Right lung (tissue), 2 donors: ENCODE measurements at regions not wholly inside any gene's neighbourhood (a gene's known extent, or its start where the extent isn't known, plus 50 kb on each side); places are given as distances from the start of the nearest gene placed in this dataset.

Experiments used
- DNase-seq, 2 donors: peaks; one replicate each; pipeline ENCODE4 v3.0.0-alpha.2; 2013

DNA sequence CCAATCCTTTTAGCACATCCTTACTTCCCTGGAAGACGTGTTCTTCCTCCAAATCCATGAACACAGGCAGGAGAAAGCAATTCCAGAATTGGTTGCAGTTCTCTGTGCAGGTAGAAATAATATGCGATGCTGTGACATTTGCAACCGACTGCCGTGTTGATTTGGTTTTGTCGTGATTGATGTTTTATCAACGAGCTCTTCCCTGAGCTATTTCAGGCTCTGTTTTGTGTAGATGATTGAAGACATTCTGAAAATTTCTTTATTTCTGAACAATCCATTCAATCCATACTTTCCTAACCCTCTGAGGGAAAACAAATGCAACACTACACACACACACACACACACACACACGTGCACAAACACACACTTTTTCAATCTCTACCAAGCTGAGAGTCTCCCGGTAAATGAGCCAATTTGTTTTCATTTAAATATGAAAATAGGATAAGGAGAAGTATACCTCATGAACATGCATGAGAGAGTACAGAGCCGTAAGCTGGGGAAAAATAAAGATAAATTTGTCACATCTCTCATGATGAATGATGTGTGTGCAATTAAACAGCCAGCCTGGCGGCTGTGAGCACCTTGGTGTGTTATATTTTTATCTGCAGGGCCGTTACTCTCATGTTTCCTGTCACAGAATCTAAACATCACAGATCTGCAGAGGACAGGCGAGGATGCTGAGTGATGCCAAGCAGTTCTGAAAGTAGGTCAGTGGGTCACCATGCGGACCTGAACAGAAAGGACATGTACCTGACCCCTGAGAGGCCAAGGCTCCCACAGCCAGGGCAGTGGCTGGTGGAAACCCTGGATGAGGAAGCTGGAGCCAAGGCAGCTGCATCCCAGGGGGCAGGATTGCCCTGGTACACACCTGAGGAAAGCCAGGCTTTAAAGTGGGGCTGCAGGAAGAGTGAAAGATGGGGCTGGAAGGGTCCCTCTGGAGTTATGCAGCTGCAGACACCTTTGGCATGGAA is 64.8 kb downstream of the PDCL3 start:
- no peak for DNase-seq

DNA sequence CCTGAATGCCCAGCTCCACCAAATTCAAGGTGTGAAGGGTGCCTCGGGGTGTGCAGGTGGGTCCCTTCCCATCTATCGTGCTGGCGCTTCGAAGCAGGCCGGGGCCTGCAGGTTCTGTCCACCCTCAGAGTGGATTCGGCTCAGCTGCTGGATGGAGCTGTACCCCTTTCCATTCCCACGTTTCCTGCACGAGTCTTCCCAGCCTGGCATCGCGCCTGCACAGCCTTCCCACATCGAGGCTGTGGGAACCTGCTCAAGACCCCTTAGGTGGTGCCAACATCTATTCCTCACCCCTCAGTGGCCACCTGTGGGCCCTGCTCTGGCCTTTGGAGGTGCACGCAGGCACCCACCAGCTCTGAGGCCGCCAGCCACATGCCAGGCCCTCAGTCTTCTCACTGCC is 65.7 kb downstream of the PDCL3 start:
- DNase-seq: no peak

DNA sequence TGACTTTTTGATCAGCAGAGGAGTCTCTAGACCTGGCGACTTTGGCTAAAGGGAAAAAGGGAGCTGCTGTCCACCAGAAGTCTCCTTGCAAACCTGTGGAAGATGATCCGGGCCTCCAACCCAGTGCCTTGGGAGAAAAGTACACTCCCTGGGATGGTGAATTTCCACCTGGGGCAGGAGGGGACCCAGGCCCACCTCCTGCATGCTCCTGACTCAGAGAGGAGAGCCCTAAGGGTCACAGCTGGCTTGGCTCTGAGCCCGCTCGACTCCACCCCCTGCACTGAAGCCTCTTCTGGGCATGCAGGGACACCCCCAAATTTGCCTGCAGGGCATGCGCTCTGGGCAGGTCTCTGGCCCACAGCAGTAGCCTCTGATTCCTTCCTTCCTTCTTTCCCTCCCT is 66.5 kb downstream of the PDCL3 start:
- no peak for DNase-seq

DNA sequence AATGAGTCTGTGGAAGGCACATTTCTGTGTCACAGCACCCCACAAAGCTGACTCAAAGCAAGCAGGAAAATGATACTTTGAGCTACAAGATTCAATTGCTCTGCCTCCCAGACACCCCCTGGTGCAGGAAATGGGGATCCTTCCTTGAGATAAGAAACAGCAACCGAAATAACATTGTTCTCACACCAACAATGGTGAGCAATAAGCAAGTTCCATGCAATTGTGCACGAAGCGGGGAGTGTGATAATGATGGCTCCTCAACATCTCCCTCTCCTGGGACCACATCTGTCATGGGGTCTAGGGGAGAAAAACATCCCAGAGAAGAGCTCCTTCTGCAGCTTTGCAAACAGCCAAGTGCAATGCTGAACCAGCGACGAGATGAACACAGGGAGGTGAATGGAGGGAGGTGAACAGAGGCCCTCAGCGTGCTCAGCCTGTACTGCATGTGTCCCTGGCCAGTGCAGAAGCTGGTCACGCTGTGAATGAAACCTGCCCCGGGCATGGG is 67.7 kb downstream of the PDCL3 start:
- no peak for DNase-seq

DNA sequence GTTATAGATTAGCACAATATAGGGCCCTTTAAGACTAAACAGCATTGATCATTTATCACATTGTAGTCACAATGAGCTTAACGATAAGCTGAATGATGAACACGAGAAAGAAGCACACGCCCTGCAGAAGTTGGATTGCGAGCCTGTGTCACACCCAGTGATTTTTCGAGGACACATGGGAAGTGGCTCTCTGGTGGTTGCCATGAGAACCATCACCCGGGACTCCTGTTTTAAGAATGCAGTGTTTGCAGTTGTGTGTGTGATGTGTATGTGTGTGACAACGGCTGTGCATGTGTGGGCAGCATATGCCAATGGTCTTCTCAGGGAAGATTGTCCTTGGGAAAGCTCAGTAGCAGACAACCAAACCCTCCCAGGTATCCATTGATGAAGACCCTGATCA is 69.2 kb downstream of the PDCL3 start:
- no peak for DNase-seq

DNA sequence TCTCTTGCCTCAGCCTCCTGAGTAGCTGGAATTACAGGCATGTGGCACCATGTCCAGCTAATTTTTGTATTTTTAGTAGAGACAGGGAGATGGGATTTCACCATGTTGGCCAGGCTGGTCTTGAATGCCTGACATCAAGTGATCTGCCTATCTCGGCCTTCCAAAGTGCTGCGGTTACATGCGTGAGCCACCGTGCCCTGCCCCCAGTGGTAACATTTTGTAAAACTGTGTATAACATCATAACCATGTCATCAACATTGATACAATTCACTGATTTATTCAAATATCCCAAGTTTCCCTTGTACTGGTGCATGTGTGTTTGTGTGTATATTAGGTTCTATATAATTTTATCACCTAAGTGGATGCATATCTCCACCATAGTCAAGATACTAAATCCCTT is 70.0 kb downstream of the PDCL3 start:
- no peak for DNase-seq

DNA sequence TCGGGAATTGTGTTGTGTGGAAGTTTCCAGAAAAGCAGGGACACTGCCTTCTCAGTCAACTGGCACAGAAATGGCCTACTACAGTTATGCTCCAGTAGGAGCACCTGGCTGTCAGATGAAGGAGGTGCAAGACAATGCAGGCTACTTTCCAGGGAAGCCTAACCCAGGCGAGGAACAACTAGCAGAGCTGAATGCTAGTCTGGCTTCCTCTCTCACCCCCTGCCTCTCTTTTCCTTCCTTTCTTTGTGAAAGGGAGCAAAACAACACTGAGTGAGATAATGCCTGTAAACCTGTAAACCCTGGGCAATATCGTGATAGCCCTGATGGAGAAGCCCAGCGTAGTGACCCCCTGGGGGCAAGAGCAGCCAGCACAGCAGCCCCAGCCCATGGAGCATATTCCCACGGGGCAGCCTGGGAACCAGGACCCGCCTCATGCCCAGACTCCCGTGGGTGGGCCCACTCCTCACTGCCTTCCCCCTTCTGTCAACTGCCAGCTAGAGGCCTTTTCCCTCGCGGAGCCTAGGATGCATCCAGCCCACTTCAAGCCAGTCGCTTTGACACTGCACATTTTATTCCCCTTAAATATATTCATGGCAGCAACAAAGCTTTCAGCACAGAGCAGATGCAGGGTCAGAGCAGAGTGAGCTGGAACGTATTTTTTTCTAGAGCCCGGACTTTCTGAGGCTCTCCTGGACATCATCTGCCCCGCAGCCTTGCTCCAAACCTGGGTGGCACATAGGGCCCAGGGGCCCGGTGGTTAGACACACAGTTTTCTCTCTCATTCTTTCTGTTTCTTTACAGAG is 77.0 kb downstream of the PDCL3 start:
- no peak for DNase-seq

DNA sequence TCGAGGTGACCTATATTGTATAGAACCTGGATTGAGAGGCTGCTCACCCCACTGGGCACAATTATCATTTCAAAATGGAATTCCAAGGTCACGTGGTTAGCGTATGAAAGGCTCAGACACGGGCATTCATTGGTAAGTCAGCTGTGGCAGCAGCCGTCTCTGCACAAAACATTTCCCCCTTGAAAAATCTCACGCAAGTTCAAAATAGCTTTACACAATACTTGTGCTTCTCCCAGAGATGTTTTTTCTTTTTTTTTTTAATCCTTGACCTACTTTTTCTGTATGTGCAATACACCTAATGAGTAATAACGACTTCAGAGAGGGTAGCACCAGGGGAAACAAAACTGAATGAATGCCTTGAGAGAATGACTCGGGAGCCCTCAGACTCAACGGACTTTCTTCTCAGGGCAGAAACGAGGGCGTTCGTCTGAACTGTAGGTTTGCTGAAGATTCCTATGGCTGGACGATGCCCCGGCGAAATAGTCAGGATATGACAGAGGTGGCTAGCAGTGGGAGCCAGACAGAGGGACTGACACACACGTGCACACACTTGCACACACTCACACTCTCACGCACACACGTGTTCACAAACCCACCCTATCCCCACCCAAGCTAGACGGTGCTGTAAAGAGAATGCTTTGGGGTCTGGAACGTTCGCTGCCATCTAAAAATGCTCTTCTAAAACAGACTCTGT is 77.8 kb downstream of the PDCL3 start:
- DNase-seq: peak; percentile 8

DNA sequence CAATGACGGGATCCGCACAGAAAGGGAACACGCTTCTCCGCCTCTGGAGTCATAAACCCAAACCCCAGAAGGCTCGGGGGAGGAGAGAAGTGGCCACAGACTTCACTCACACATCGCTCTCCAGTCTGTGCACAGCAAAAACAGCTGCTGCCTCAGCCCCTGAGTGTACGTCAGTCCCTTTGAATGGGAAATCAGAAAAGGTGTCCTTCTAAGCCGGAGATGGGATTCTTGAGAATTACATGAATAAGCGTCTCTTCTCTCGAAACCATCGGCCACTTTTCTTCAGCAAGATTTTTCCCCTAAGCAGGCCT is 78.3 kb downstream of the PDCL3 start:
- no peak for DNase-seq

DNA sequence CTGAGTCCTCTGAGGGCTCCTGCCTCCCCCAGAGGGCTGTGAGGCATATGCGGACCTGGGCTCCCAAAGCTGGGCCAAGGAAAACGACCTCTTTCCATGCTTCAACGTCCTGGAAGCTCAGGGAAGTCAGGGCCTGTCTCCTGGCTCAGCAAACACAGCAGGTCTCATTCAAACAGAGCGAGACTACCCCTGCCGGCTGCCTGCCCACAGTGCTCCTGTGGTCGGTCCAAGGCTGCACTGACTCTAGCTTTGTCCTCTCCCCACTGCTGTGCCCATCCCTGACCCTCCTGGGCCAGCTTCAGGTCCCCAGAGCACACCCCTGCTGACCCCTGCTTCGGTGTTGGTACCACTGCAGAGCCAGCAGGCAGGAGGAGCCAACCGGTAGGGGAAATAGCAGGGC is 79.6 kb downstream of the PDCL3 start:
- no peak for DNase-seq

DNA sequence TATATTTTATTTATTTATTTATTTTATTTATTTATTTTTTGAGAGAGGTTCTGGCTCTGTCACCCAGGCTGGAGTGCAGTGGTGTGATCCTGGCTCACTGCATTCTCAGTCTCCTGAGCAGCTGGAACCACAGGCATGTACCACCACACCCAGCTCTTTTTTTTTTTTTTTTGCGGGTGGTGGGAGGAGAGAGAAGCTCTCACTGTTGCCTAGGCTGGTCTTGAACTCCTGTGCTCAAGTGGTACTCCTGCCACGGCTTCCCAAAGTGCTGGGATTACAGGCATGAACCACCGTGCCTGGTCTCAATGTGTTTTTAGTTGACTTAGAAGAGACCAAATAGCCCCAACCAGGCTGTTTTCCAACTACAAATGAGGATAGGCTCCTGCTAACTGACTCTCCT is 80.7 kb downstream of the PDCL3 start:
- DNase-seq: no peak

DNA sequence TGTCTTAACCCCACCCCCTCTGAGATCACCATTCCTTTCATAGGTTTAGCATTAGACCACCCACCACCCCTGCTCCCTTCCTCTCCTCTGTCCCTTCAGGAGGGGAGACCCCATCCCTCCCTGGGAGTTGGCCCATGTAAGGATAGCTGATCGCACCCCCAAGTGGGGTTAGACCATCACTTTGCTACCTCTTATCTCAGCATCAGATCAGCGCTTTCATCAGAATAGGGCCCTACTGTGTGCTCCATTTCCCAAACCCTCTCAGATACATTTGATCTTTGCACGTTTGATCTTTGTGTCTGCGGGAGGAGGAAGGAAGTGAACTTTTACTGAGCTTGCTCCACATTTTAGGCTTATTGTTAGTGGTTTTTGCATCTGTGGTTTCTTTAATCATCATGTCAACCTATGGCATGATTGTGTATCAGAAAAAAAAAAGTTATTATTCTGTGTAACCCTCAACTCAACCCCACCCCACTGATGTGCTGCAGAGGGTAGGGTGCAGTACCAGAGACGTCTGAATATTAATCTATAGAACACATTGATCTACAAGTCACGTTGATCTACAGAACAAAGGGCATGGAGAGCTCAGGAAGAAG is 81.2 kb downstream of the PDCL3 start:
- no peak for DNase-seq

DNA sequence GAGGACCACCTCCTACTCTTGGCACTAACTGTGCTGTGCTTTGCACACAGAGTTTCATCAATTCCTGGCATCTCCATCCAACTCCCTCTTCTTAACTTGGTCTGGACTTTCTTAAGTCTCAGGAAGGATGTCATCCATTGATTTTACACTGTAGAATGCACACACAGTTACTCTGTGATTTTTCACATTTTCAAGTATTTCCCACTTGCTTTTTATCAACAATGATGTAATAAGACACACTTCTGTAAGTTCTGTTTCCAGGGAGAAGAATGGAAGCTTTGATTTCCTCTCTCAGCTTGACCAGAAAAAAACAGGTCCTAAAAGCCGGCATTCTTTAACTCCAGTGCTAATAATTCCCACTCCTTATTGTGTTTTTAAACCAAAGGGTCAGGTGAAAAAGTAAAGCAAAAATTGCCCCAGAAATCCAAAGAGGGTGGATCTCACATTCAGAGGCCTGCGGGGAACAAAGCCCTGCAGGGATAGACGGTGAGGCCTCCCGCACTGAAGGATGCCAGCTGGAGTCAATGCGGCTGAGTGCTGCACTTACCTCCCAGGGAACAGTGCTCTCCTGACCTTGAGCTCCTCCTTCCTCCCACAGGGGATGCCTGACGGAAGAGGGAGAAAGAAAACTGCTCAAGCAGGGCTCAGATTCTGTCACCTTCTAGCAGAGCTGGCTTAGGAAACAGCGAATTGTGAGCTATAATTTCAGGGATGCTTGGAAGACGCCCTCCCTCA is 83.1 kb downstream of the PDCL3 start:
- no peak for DNase-seq

DNA sequence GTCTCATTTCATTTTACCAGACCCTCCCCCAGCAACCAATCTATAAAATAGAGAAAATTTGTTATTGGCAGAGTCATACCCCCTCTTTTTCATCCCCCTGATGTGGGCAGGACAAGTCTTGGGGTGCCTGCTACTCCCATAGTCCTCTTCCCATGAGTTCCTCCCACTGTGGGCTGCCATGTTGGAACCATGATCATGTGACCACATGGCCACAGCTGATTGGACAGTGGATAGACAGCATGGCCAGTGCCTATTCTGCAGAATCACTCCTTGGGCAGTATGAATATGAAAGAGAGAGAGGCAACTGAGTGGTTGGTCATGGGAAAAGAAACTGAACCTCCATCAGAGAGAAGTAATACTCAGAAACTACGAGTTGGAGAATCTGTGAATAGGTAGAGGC is 84.9 kb downstream of the PDCL3 start:
- no peak for DNase-seq

DNA sequence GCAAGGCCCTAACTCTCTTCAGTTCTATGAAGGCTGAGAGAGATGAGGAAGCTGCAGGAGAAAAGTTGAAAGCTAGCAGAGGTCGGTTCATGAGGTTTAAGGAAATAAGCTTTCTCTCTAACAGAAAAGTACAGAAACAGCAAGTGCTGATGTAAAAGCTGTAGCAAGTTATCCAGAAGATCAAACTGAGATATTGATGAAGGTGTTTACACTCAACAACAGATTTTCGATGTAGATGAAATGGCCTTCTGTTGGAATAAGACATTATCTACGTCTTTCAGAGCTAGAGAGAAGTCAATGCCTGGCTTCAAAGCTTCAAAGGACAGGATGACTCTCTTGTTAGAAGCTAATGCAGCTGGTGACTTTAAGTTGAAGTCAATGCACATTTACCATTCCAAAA is 87.4 kb downstream of the PDCL3 start:
- no peak for DNase-seq

DNA sequence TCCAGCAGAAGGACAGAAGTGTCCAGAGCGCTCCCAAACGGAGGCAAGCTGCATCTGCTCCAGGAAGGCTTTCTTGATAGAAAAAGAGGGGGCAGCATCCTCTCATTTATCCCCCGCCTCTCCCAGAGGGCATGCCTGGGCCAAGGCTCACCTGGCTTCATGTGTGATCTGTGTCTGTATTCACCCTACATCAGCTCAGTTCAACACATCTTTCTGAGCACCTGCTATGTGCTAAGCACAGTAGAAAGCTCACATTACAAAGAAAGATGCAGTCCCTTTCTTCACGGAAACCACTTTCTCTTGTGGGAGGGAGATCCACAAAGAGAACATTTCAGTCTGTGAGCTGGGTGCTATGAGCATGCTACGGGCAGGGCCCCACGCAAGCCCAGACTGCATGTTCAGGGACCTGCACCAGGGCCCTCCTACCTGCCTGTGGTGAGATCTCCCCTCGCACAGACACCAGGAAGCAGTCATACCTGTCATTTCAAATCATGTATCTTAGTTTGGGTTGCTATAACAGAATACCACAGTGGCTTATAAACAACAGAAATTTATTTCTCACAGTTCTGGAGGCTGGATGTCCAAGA is 90.7 kb downstream of the PDCL3 start:
- no peak for DNase-seq

DNA sequence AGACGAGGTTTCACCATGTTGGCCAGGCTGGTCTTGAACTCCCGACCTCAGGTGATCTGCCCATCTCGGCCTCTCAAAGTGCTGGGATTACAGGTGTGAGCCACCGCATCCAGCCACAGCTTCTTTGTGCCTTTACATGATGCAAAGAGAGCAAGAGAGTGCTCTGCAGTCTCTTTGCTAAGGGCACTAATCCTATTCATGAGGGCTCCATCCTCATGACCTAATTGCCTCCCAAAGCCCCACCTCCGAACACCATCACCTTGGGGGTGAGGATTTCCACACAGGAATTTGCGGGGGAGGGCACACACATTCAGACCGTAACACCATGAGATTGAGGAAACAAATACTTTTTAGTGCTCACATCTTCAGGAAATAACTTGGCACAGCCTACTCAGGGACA is 91.8 kb downstream of the PDCL3 start:
- DNase-seq: no peak

DNA sequence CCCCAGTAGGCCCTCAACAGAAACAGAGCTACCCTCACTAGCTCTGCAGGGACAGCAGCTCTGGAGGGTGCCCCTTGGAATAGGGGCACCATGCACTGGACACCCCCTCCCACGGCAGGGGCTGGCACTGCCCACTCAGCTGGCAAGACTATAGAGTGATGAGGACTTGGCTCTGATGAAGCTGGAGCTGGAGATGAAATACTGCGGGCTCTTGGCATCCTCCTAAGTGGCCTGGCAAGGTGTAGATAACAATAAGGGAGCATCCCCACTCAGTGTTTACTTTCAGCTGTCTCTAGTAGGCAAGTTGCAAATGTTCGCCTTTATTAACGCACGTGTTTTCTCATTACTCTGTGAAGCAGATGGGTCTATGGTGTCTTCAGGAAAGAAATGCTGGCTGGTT is 92.7 kb downstream of the PDCL3 start:
- DNase-seq: no peak

DNA sequence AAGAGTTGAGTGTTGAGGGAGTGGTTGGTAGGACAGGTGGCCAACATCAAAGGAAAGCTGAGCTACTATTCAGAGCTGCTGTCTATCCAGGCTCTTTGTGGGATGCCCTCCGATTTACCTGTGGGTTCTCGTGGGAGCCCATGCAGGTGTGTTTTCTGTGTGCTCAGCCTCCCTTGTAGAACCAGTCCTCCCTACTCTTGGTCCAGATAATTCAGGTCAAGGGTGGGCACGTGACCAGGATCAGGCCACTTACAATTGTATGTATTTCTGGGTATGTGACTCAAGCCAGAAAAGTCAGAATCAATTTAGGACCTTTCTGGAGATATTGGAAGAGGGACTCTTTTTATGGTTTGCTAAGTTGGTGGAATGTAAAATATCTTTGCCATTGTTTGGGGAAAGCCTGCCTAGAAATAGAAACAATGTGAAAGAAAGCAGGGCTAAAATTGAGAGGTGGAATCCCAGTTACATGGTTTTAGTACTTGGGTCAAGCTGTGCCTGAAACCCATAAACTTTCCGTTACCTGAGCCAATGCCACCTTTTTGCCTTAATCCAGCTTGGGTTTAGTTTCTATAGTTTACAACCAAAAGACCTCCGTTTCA is 93.2 kb downstream of the PDCL3 start:
- DNase-seq: no peak

DNA sequence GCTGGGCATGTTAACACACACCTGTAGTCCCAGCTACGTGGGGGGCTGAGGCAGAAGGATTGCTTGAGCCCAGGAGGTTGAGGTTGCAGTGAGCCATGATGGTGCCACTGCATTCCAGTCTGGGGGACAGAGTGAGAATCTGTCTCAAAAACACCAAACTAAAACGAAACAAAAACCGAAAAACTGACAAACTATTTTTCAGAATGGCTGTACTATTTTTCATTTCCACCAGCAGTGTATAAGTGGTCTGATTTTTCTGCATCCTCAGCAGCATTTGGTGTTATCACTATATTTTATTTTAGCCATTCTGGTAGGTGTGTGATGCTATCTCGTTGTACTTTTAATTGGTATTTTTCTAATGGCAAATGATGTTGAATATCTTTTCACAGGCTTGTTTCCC is 95.2 kb downstream of the PDCL3 start:
- DNase-seq: no peak
